ENCODE measurements at regions not wholly inside any gene's neighbourhood (a gene's known extent, or its start where the extent isn't known, plus 50 kb on each side); places are given as distances from the start of the nearest gene placed in this dataset.

DNA sequence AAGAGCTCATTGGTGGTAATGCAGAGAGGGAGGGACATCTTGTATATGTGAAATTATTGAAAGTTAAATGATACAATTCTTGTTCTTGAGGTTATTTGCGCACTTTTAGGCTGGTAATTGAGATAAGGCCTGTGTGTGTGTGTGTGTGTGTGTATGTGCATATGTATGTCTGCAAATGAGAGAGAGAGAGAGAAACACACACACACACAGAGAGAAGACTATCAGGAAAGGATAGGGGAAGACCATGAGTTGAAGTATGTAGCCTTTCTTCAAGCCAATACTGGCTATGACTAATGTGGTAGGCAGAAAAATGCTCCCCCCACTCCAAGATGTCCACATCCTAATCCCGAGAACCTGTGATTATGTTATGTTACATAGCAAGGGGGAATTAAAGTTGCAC lies 52.7 kb upstream of the DCD start:
- no peak for TF ChIP-seq POLR2AphosphoS5 (IDR thresholded peaks at IDR 0.05; ENCODE audit: insufficient read depth in 1 of 2, low read depth in 1 of 2)
- TF ChIP-seq POLR2A (IDR thresholded peaks at IDR 0.05) = no peak
- no peak for TF ChIP-seq CTCF (IDR thresholded peaks at IDR 0.05)
